Endothelial cell of umbilical vein (primary cell): ENCODE measurements at regions not wholly inside any gene's neighbourhood (a gene's known extent, or its start where the extent isn't known, plus 50 kb on each side); places are given as distances from the start of the nearest gene placed in this dataset.

Source experiments
- BruUV-seq: library from RNA; stranded (reverse); fragments of 400-500 nt; replicated peaks from 2 replicates; lab custom pipeline; 2021; lab: Mats Ljungman, UMichigan
- CTCF ChIA-PET: fragments of 300-600, 350-600 bp; sonication (Branson Sonifier 250); formaldehyde crosslinking; loops from one replicate; lab custom pipeline; 2021; ENCODE audit warnings: antibody characterized with exemption, inconsistent platforms; lab: Charles Lee
- POLR2A ChIA-PET: fragments of 300-600, 350-600 bp; sonication (Branson Sonifier 250); formaldehyde crosslinking; loops from one replicate; lab custom pipeline; 2021; ENCODE audit warnings: antibody characterized with exemption, inconsistent platforms; lab: Charles Lee
- DNase-seq: peaks from one replicate; pipeline ENCODE4 v3.0.0-alpha.2; 2011; ENCODE audit warnings: low read depth, low spot score
- FAIRE-seq: peaks from 2 replicates; lab custom pipeline; 2011; peaks lifted over from hg19 to GRCh38; lab: Jason Lieb, UNC
- H2AFZ ChIP-seq: 2 replicates; pipeline ENCODE4 v1.6.0; 2012; ENCODE audit warnings: low read depth, low read length, control low read depth, inconsistent platforms
- H3K27ac ChIP-seq: 2 replicates; pipeline ENCODE4 v1.5.1; 2011; ENCODE audit warnings: low read depth, mild to moderate bottlenecking, control low read depth, low read length, moderate library complexity; ENCODE audit not compliant: insufficient read depth
- H3K27me3 ChIP-seq, 2 experiments: 2 replicates each; pipeline versions ENCODE4 v1.6.0 to v1.6.1; 2011; ENCODE audit warnings: low read length in 2 of 2, mixed read lengths in 1 of 2; ENCODE audit not compliant: control insufficient read depth in 2 of 2, insufficient read depth in 2 of 2
- H3K36me3 ChIP-seq, 2 experiments: 2 replicates in 1 of 2; 3 replicates in 1 of 2; pipeline ENCODE4 v1.5.1; 2011; ENCODE audit warnings: low read length in 2 of 2, mild to moderate bottlenecking in 1 of 2, moderate library complexity in 1 of 2; ENCODE audit not compliant: control insufficient read depth in 2 of 2, insufficient read depth in 2 of 2; ENCODE audit errors: extremely low read depth in 1 of 2
- H3K4me1 ChIP-seq: 3 replicates; pipeline ENCODE4 v1.5.1; 2011; ENCODE audit warnings: mild to moderate bottlenecking, low read length; ENCODE audit not compliant: control insufficient read depth, insufficient read depth; ENCODE audit errors: extremely low read depth
- H3K4me2 ChIP-seq: 2 replicates; pipeline ENCODE4 v1.6.1; 2011; ENCODE audit warnings: low read length, control low read depth, mixed read lengths; ENCODE audit not compliant: insufficient read depth
- H3K4me3 ChIP-seq, 3 experiments: fragments of 200-600 bp in 1 of 3; sonication (generic), shearing (Covaris generic) in 1 of 3; replicated peaks in 1 of 3; 2 replicates each; pipeline ENCODE4 v1.5.1; 2011 to 2016; ENCODE audit warnings: control low read depth in 3 of 3, low read length in 3 of 3, mild to moderate bottlenecking in 2 of 3, inconsistent platforms in 1 of 3, low read depth in 1 of 3, moderate library complexity in 1 of 3; ENCODE audit not compliant: insufficient read depth in 1 of 3
- H3K79me2 ChIP-seq: 2 replicates; pipeline ENCODE4 v1.6.0; 2012; ENCODE audit warnings: low read length, inconsistent platforms; ENCODE audit not compliant: control insufficient read depth, insufficient read depth
- H3K9ac ChIP-seq: replicated peaks from 2 replicates; pipeline ENCODE3; 2011; ENCODE audit warnings: low read length, control low read depth; ENCODE audit not compliant: insufficient read depth; ENCODE audit errors: extremely low read depth
- H3K9me1 ChIP-seq: replicated peaks from 3 replicates; pipeline ENCODE4 v1.6.0; 2011; ENCODE audit warnings: mild to moderate bottlenecking, low read length; ENCODE audit not compliant: control insufficient read depth, insufficient read depth; ENCODE audit errors: extremely low read depth
- H3K9me3 ChIP-seq: replicated peaks from 2 replicates; pipeline ENCODE4 v1.5.1; 2012; ENCODE audit warnings: low read length, inconsistent platforms; ENCODE audit not compliant: control insufficient read depth, insufficient read depth
- H4K20me1 ChIP-seq: replicated peaks from 2 replicates; pipeline ENCODE3; 2011; ENCODE audit warnings: mild to moderate bottlenecking, low read length; ENCODE audit not compliant: control insufficient read depth, insufficient read depth; ENCODE audit errors: extremely low read depth
- CTCF ChIP-seq, 2 donors: IDR thresholded peaks; 1 replicate in 1 of 2; 2 replicates in 1 of 2; pipeline ENCODE4 v1.5.1; 2011; ENCODE audit warnings: low read length in 2 of 2, mild to moderate bottlenecking in 2 of 2, moderate library complexity in 2 of 2, control low read depth in 1 of 2, inconsistent platforms in 1 of 2, low read depth in 1 of 2; ENCODE audit not compliant: insufficient read depth in 1 of 2; ENCODE audit errors: extremely low read depth in 1 of 2
- EZH2 ChIP-seq: IDR thresholded peaks from 2 replicates; pipeline ENCODE4 v1.6.1; 2012; ENCODE audit warnings: borderline replicate concordance, low read depth, mild to moderate bottlenecking, moderate library complexity, low read length, inconsistent platforms; ENCODE audit not compliant: severe bottlenecking
- FOS ChIP-seq: IDR thresholded peaks from 2 replicates; pipeline ENCODE4 v1.6.1; 2011; ENCODE audit warnings: mild to moderate bottlenecking, low read length, moderate library complexity, borderline replicate concordance; ENCODE audit not compliant: insufficient read depth
- GATA2 ChIP-seq: IDR thresholded peaks from 2 replicates; pipeline ENCODE4 v1.7.0; 2011; ENCODE audit warnings: low read depth, mild to moderate bottlenecking, moderate library complexity, mixed read lengths, low read length; ENCODE audit not compliant: insufficient read length, insufficient read depth
- JUN ChIP-seq: IDR thresholded peaks from 2 replicates; pipeline ENCODE4 v1.6.1; 2011; ENCODE audit warnings: borderline replicate concordance, low read depth; ENCODE audit not compliant: insufficient read length, insufficient read depth
- MAX ChIP-seq: IDR thresholded peaks from 2 replicates; pipeline ENCODE4 v1.6.1; 2011; ENCODE audit not compliant: insufficient read depth, insufficient read length
- MYC ChIP-seq: IDR thresholded peaks from one replicate; pipeline ENCODE4 v1.6.1; 2011; ENCODE audit warnings: mild to moderate bottlenecking, low read depth, low read length
- POLR2A ChIP-seq: IDR thresholded peaks from 2 replicates; pipeline ENCODE4 v1.6.1; 2012; ENCODE audit warnings: low read depth, mild to moderate bottlenecking, control low read depth, low read length
- POLR2AphosphoS5 ChIP-seq: IDR thresholded peaks from 2 replicates; pipeline ENCODE4 v1.6.1; 2012; ENCODE audit warnings: low read depth, mild to moderate bottlenecking, control low read depth, low read length, moderate library complexity; ENCODE audit not compliant: insufficient read depth
- dilution Hi-C: fragments of 300-500 bp; cut with MboI; formaldehyde crosslinking; loops from one replicate; pipeline ENCODE4 v1.15.0; 2019; ENCODE audit warnings: low sequenced_read_pairs; ENCODE audit not compliant: extremely low pct_ligation_motif_present
- intact Hi-C: fragments of 100-400 bp; cut with micrococcal nuclease; formaldehyde crosslinking; loops from one replicate; pipeline ENCODE4 v1.10.0; 2022

GRCh38 chr15:96181873-96182301 lies 148.6 kb upstream of the NR2F2 start:
- BruUV-seq, result no TSS peak
- H3K4me1 ChIP-seq, result no peaks in the 10 kb centered on the region
- intact Hi-C loops, result no loop called here
- H3K9me1 ChIP-seq, result no peaks in the 10 kb centered on the region
- no peak overlapping the region for H3K27ac ChIP-seq
- FAIRE-seq, result no peak
- TF ChIP-seq JUN, result no peak
- no peak for TF ChIP-seq POLR2AphosphoS5
- no peak for TF ChIP-seq FOS
- TF ChIP-seq EZH2, result no peak
- TF ChIP-seq MYC, result no peak
- no peak for TF ChIP-seq POLR2A
- no peak for TF ChIP-seq CTCF (IDR thresholded peaks at IDR 0.05; ENCODE audit: extremely low read depth in 1 of 2, insufficient read depth in 1 of 2, low read depth in 1 of 2, low read length in 2 of 2)
- no peak for TF ChIP-seq MAX
- no peak for TF ChIP-seq GATA2
- no peaks in the 10 kb centered on the region for H3K27me3 ChIP-seq
- ChIA-PET CTCF (no interaction called here), POLR2A (no interaction called here)
- H3K4me3 ChIP-seq, result no peak overlapping the region
- no peaks in the 10 kb centered on the region for H4K20me1 ChIP-seq
- no peak overlapping the region for H2AFZ ChIP-seq
- no peaks in the 10 kb centered on the region for H3K36me3 ChIP-seq
- no peak overlapping the region for H3K9ac ChIP-seq
- H3K9me3 ChIP-seq, result no peaks in the 10 kb centered on the region
- dilution Hi-C loops, result no loop called here
- H3K4me2 ChIP-seq, result no peak overlapping the region
- DNase-seq, result no peak
- no peaks in the 10 kb centered on the region for H3K79me2 ChIP-seq
